HG02642 (cell line): ENCODE measurements at regions not wholly inside any gene's neighbourhood (a gene's known extent, or its start where the extent isn't known, plus 50 kb on each side); places are given as distances from the start of the nearest gene placed in this dataset.
"Not testable (repeated sequence)": the region's sequence is repeated elsewhere in the genome, so short reads cannot be mapped to it uniquely, and the experiment has no call there.

Source experiments
- ATAC-seq: cut with Tn5 transposase; IDR thresholded peaks from one replicate; pipeline ENCODE4 v1.9.1; 2021; ENCODE audit warnings: mild to moderate bottlenecking; ENCODE audit not compliant: unreplicated experiment, poor library complexity

DNA sequence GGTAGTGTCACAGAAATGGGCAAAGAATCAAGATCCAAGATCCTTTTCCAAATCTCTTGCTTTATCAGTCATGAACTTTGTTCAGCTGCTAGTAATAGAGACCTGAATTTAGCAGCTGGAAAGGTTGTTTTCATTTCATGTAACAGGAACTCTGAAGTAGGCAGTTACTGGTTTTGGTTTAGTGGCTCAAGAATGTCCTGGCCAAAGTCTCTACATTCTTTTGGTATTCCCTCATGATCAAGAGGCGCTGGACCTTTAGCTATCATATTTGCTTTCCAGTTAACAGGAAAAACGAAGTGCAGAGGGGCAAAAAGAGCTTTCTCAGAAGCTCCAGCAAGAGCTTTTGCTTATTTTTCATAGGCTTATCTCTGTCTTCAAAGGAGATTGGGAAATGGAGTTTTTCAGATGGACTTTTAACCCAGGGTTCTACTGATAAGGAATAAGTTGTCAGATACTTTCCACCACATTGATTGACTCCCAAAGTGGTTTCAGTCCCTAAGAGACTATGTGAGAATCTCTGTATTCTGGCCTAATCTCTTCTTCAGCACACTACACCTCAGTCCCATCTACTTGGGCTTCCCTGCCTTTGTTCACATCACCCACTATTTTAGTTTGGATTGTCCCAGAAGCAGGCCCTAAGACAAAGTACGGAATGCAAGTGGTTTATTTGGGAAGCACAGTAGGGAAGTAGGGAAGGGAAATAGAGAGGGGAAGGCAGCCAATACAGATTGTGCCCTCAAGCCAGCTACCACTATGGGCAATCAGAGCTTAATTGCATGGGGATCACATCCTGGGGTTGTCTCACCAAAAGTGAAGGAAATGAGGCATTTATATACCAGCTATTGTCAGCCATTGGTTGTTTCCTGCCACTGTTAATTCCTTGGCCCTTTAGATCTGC, 359.3 kb downstream of the LRRC70 start:
- no peak for ATAC-seq

GRCh38 chr5:62935660-62936059, 357.0 kb downstream of the LRRC70 start:
- no peak for ATAC-seq

DNA sequence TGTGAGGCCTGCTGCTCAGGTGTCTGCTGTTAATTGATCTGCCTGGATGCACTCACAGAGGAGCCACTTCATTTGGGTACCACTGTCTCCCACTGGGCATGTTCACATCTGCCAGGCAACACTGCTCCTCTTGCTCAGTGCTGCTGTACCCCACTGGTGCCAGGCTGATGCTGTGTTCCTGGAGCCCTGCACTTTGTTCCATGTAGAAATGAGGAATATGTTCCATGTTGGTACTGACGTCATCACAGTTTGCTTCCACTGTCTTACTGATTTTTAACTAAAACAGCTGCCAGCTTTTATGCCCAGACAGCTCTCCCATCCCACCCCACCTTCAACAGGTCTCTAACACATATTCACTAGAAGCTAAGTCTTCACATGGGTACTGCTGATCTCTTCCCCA, 355.7 kb downstream of the LRRC70 start:
- no peak for ATAC-seq

DNA sequence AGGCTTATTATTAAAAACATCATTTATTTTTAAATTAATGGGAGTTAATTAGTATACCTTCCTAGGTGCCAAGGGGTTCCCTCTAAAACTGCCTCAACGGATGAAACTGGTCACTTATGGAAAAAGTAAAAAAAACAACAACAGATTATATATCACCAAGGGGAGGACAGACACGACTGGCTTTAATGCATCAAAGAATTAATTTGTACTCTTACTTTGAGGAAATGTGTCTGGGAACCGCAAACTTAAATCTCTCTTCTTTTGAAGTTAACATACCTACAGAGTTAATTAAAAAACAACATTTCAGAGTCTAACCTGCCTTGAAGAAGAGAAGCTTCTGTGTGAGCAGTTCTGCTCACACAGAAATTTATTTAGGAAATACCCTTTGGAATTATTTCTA, 354.6 kb downstream of the LRRC70 start:
- ATAC-seq, result no peak

- ATAC-seq, result no peak
These were observed 352.7 kb downstream of the LRRC70 start for GRCh38 chr5:62931153-62931950.

DNA sequence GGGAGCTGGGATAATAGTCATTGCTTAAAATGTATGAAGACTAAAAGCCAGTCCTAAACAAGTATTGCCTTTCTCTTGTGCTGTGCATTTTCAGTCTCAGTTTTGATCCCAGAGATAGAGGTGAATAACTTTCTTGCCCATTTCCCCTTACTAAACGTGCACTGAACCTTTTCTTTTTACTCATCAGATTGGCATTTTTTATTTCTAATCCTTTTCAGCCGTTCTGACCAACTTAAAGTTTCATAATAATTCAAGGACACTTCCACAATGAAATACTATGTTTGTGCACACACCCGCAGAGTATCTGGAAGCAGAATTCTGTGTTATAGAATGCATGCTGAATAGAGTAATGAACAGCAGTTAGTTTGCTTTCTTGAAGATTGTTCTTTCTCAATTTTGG, 343.6 kb downstream of the LRRC70 start:
- ATAC-seq, result no peak

DNA sequence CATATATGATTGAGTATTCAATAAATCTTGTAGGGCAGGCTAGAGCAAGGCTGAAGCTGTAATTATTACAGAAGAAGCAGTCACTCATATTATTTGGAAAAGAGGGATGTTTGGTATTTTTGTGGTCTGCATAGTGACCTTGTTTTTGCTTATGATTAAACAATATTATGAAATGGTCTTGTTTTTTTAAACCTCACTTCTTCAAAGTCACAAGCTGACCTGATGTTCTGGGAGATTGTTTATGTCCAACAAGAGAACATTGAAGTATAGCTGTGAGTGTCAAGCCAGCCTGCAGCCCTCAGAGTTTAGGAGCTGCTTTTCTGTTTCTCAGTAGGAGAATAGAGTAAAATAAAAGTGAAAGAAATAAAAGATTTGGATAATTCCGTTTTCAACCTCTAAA, 342.2 kb downstream of the LRRC70 start:
- ATAC-seq, result no peak

DNA sequence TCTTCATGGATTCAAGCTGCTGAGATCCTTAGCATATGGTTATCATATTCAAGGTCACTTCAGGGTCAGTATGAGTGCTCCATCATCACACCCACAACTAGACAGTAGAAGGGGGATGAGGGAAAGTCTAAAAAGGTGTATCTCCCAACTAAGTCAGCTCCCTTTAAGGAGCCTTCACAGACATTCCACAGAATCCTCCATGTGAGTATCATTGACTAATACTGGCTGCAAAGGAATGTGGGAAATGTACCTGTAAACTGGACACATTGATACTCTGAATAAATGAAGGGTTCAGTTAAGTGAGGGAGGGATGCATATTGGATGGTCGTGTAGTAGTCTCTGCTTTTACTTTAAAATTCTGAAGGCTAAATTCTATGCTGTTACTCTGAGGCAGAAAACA, 330.7 kb downstream of the LRRC70 start:
- no peak for ATAC-seq

- no peak for ATAC-seq
These were observed 323.5 kb downstream of the LRRC70 start for GRCh38 chr5:62902126-62902525.

DNA sequence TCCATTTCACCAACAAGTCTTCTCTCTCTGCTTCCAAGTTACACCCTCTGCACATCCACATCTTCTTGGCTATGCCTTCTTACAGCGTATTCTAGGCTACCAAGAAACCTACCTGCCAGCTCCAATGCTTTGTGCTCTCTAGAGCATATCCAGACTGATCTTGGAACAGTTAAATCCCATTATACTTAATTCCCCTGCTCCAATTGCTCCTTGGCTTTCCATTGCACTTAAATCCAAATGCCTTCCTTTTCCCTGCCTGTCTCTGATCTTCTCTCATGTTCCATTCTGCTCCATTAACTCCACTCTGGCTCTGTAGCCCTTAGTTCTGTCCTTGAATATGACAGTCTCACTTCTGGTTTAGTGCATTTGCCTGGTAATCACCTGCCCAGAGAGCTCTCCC, 322.4 kb downstream of the LRRC70 start:
- no peak for ATAC-seq

DNA sequence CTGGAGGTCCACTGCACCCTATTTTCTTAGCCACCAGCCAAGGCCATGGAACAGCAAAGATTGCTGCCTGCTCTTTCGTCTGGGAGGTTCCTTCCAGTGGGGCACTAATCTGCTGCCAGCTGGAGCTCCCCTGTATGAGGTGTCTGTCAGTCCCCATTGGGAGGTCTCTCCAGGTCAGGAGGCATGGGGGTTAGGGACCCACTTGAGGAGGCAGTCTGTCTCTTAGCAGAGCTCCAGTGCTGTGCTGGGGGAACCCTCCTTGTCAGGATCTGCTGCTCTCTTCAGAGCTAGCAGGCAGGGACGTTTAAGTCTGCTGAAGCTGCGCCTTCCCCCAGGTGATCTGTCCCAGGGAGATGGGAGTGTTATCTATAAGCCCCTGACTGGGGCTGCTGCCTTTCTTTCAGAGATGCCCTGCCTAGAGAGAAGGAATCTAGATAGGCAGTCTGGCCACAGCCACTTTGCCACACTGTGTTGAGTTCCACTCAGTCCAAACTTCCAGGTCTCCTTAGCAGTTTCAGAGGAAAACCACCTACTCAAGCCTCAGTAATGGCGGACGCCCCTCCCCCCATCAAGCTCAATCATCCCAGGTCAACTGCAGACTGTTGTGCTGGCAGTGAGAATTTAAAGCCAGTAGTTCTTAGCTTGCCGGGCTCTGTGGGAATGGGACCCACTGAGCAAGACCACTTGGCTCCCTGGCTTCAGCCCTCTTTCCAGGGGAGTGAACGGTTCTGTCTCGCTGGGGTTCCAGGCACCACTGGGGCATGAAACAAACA, 317.7 kb downstream of the LRRC70 start:
- ATAC-seq, result no peak

GRCh38 chr5:62886603-62887315, 308.1 kb downstream of the LRRC70 start:
- ATAC-seq, result no peak

DNA sequence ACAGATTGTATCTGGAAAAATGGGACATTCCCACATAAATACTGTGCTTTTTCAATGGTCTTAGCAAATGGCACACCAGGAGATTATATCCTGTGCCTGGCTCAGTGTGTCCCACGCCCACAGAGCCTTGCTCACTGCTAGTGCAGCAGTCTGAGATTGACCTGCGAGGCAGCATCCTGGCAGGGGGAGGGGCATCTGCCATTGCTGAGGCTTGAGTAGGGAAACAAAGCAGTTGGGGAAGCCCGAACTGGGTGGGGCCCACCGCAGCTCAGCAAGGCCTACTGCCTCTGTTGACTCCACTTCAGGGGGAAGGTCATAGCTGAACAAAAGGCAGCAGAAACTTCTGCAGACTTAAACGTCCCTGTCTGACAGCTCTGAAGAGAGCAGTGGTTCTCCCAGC, 258.7 kb downstream of the LRRC70 start:
- ATAC-seq, result not testable (repeated sequence)

DNA sequence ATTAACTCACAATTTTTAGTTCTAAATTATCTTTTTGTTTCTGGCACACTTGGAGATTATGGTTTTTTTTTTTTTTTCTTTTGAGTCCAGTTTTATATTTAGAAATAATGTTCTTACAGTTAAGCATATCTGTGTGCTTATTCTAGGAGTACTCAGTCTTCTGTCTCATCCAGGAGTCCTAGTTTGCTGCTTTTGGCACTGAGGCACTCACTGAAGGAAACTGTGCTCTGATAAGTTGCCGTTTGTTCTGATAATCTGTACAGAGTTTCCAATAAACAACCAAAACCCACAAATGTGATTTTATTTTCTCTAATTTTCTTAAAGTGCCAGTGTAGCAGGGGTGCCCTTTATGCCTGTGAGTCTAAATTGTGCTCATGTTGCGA, 251.0 kb downstream of the LRRC70 start:
- ATAC-seq, result no peak

GRCh38 chr5:62828742-62829603, 250.4 kb downstream of the LRRC70 start:
- ATAC-seq, result no peak

DNA sequence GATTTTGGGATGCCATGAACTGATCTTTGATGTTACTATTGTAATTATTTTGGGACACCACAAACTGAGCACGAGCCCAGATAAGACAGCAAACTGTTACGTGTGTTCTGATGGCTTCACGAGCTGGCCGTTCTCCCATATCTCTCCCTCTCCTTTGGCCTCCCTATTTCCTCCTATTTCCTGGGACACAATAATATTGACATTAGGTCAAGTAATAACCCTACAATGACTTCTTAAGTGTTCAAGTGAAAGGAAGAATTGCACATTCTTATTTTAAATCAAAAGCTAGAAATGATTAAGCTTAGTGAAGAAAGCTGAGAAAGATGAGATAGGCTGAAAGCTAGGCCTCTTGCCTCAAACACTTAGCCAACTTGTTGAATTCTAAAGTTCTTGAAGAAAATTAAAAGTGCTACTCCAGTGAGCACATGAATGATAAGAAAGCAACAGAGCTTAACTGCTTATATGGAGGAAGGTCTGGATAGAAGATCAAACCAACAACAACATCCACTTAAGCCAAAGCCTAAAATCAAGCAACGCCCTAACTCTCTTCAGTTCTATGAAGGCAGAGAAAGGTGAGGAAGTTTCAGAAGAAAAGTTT, 247.1 kb downstream of the LRRC70 start:
- no peak for ATAC-seq

DNA sequence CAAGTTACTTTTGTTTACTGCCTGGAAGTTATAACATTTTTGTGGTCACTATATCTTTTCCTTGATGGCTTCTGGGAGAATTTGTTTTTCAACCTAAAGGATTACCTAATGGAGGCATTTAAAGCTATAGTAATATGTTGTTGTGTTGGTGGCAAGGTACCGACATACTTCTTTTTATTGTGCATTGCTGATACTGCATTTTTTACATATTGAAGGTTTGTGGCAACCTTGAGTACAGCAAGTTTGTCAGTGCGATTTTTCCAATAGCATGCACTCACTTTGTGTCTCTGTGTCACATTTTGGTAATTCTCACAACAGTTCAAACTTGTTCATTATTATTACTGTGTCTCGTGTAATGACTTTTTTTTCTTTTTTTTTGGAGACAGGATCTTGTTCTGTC, 246.3 kb downstream of the LRRC70 start:
- no peak for ATAC-seq

GRCh38 chr5:62817043-62817442, 238.4 kb downstream of the LRRC70 start:
- ATAC-seq, result not testable (repeated sequence)

- no peak for ATAC-seq
These were observed 236.4 kb downstream of the LRRC70 start for GRCh38 chr5:62814991-62815390.
